ENCODE measurements at regions not wholly inside any gene's neighbourhood (a gene's known extent, or its start where the extent isn't known, plus 50 kb on each side); places are given as distances from the start of the nearest gene placed in this dataset.
"Not testable (repeated sequence)": the region's sequence is repeated elsewhere in the genome, so short reads cannot be mapped to it uniquely, and the experiment has no call there.

- DNase-seq (ENCODE audit: low read depth, low spot score) = no peak
These were observed 87.5 kb upstream of the ARID1B start for GRCh38 chr6:156689656-156690055.

DNA sequence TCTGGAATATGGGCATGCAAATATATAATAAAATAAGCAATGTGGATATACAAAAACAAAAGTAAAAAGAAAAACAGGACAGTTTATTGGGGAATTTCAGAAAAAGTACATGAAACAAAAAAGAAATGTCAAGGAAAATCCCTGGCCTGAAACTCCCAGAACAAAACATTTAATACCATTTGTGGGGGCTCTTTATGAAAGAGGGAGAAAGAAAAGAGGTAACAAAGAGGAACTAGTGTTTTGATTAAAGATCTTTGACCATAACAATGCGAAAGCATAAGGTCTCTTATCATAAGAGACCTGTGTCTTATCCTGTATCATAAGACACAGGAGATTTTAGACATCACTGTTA is 88.6 kb upstream of the ARID1B start:
- no peak for DNase-seq (ENCODE audit: low read depth, low spot score)

DNA sequence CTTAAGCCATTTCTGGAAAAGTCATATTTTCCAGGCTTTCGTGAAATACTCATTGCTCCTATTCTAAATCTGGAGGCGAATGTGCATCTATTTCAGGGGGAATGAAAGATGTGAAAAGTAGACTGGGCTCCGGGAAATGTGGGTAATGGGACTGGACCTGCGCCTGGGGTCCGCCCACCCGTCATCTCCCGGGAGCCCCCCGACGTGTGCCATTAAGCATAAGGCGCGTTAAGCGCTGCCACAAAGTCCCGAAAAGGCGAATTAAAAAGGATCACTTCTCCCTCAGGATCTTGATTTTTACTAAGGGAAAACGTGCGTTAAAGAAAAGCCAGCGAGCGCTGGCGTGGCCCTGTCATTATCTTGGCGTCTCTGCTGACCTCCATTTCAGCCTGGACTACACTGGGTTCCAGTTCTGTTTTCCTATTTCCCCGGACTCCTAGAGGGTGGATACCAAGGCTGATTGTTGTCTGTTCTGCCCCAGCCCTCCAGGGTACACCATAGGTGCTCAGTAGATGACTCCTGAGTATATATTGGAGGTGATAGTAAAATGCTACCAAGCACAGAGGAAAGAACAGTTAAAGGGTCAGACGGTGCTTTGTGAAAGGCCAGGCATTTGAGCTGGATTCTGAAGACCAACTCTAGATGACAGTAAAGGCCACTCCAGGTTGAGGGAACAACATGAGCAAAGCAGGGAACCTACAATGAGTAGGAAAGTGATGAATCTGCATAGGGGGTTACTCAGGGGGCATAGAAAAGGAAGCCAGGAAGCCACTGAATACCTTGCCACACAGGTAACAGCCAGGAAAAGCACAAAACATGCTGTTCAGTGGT is 89.2 kb upstream of the ARID1B start:
- DNase-seq (ENCODE audit: low read depth, low spot score) = no peak

GRCh38 chr6:156686995-156687788 is 90.0 kb upstream of the ARID1B start:
- peak; percentile 33 for DNase-seq (ENCODE audit: low read depth, low spot score)

- no peak for DNase-seq (ENCODE audit: low read depth, low spot score)
These were observed 90.7 kb upstream of the ARID1B start for GRCh38 chr6:156686301-156686994.

- no peak for DNase-seq (ENCODE audit: low read depth, low spot score)
These were observed 91.4 kb upstream of the ARID1B start for GRCh38 chr6:156685823-156686222.

DNA sequence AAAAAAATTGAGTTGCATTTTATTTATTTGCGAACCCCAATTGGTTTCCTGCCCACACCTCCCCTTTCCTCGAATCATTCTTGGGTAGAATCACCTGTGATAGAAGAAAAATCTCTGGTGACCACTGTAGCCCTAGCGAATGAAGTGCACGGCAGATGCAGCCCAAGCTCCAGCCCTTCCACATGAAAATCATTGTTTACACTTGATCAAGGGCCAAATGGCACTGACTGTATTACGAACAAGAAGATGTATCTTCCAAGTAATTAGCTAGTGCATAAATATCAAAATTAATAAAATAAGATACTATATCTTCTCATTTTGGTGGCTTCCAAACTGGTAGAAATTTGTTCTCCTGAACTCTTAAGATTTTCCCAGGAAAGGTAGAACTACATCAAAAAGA is 93.4 kb upstream of the ARID1B start:
- no peak for DNase-seq (ENCODE audit: low read depth, low spot score)

DNA sequence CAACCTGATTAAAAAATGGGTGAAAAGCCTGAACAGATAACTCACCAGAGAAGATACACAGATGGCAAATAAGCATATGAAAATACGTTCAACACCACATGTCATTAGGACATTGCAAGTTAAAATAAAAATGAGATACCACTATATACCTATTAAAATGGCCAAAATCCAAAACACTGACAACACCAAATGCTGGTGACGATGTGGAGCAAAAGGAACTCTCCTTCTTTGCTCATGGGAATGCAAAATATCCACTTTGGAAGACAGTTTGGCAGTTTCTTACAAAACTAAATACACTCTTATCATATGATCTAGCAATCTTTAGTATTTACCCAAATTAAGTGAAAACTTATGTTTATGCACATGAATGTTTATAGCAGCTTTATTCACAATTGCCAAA is 100.5 kb upstream of the ARID1B start:
- DNase-seq (ENCODE audit: low read depth, low spot score) = no peak

- DNase-seq (ENCODE audit: low read depth, low spot score) = no peak
These were observed 103.0 kb upstream of the ARID1B start for GRCh38 chr6:156674197-156674596.

- DNase-seq (ENCODE audit: low read depth, low spot score) = not testable (repeated sequence)
These were observed 107.1 kb upstream of the ARID1B start for GRCh38 chr6:156670097-156670496.

DNA sequence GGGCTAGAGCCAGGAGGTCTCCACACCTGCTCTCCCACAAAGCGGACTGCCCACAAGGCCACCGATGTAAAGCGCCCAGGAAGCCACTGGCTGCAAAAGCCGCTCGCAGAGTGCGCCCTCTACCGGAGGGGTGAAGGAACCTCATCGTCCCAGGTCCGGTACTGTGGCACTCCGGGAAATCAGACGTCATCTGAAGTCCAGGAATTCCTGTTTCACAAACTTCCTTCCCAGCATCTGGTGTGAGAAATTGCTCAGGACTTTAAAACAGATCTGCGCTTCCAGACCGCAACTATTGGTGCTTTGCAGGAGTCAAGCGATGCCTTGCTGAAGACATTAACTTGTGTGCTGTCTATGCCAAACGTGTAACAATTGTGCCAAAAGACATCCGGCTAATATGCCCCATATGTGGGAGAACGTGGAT is 115.1 kb upstream of the ARID1B start:
- no peak for DNase-seq (ENCODE audit: low read depth, low spot score)

- no peak for DNase-seq (ENCODE audit: low read depth, low spot score)
These were observed 116.8 kb upstream of the ARID1B start for GRCh38 chr6:156660389-156660788.

- no peak for DNase-seq (ENCODE audit: low read depth, low spot score)
These were observed 117.4 kb upstream of the ARID1B start for GRCh38 chr6:156659822-156660198.

DNA sequence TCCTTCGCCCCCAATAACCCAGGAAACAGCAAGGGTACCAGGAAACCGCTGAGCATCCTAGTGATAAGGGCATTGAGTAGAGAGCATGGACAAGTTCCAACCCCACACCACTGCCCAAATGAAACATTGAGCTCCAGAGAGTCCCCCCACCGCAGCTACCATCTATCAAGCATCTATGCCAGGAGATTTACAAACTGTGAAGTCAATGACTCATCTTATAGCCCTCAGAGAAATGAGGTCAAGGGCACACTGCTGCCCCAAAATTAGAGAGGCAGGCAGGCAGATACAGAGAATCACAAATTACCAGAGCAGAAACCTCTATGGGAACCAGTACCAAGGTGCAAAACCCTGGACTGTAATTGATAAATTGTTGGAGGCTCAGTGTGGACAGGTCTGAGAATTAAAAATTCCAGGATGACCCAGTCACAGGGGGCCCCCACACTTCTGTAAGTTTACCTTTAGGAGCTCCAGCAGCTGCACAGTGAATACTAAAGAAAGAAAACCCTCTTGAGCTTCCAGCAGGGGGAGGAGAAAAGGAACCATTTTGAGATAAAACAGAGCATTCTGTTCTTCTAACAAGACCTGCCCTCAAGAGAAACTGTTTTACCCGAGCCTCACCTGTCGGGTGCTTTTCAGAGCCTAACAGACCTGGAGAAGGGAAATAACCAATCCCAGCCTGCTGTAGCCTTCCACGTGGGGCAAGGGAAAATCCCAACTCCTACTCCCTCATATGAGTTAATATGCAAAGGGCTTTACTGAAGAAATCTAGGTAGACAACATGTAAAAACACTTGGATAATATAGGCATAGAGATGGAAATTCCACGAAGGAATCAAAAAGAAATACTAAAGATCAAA is 118.0 kb upstream of the ARID1B start:
- no peak for DNase-seq (ENCODE audit: low read depth, low spot score)

DNA sequence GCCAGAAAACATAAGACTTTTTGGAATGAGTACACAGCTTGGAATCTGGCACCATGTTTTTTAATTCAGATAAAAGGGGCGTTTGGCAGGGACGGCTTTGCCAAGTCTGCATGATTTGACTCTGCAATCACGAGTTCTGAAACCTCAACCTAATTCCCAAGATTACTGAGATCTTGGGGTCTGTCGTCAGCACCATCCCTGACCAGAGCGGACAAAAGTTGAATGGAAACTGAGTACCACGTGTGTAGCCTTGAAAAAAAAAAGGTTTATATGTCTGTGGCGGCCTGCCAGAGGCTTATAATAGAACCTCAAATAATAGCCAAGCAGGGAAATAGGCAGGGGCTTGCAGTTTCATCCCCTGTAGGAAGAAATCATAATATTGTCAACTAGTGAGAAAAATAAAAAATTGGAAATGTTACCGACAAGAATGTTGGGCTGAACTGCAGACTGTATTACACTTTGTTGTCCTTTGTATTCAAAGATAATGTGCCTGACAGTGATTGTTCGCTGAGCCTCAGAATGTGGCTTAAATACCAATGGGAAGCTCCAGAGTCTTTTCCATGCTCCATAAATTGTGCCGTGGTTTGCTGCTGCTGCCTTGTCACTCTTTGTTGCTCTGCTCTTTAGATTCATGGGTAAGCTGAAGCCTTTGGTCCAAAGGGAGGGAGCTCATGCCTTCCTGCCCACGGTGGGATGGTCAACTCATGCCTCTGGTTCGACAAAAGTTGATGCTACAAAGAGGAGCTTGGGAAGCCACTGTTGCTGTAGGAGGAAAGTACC is 118.8 kb upstream of the ARID1B start:
- no peak for DNase-seq (ENCODE audit: low read depth, low spot score)

GRCh38 chr6:156657296-156657695 is 119.9 kb upstream of the ARID1B start:
- DNase-seq (ENCODE audit: low read depth, low spot score) = no peak

GRCh38 chr6:156654919-156655918 is 122.0 kb upstream of the ARID1B start:
- DNase-seq (ENCODE audit: low read depth, low spot score) = no peak

GRCh38 chr6:156652231-156652750 is 124.9 kb upstream of the ARID1B start:
- DNase-seq (ENCODE audit: low read depth, low spot score) = no peak

DNA sequence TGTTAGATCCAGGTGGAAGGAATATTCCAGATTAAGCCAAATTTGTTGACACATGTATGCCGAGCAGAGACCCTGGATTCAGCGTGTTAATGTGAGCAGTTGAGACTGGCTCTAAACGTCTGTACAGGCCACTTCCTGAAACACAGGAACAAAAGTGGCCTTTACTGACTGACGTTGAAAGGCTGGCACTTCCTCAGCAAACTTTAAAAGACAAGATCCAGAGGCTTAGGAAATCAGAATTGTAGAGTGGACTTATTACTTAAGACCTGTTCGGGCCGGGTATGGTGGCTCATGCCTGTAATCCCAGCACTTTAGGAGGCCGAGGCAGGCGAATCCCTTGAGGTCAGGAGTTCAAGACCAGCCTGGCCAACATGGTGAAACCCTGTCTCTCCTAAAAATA is 125.7 kb upstream of the ARID1B start:
- no peak for DNase-seq (ENCODE audit: low read depth, low spot score)
